ENCODE measurements at regions not wholly inside any gene's neighbourhood (a gene's known extent, or its start where the extent isn't known, plus 50 kb on each side); places are given as distances from the start of the nearest gene placed in this dataset.

GRCh38 chr22:27273853-27274252, 527.7 kb downstream of the MN1 start:
- TF ChIP-seq CTCF (IDR thresholded peaks at IDR 0.05 in 4 of 5, conservative IDR thresholded peaks at IDR 0.05 in 1 of 5) = no peak
- no peak for TF ChIP-seq POLR2A (IDR thresholded peaks at IDR 0.05)

Measured in gastrocnemius medialis (tissue), 4 donors.